Central memory CD4-positive, alpha-beta T cell (primary cell): ENCODE measurements at regions not wholly inside any gene's neighbourhood (a gene's known extent, or its start where the extent isn't known, plus 50 kb on each side); places are given as distances from the start of the nearest gene placed in this dataset.

Experiments used
- DNase-seq: peaks from one replicate; pipeline ENCODE4 v3.0.0; 2022

- DNase-seq: no peak
These were observed 159.9 kb upstream of the RUNX1 start for GRCh38 chr21:35208810-35209517.

GRCh38 chr21:35208104-35208503 lies 159.0 kb upstream of the RUNX1 start:
- DNase-seq: no peak

- no peak for DNase-seq
These were observed 158.2 kb upstream of the RUNX1 start for GRCh38 chr21:35207322-35207721.

GRCh38 chr21:35206141-35207125 lies 157.3 kb upstream of the RUNX1 start:
- DNase-seq: no peak

- no peak for DNase-seq
These were observed 155.9 kb upstream of the RUNX1 start for GRCh38 chr21:35204850-35205541.

- no peak for DNase-seq
These were observed 155.0 kb upstream of the RUNX1 start for GRCh38 chr21:35204125-35204524.

GRCh38 chr21:35203093-35203977 lies 154.2 kb upstream of the RUNX1 start:
- no peak for DNase-seq

- DNase-seq: no peak
These were observed 153.3 kb upstream of the RUNX1 start for GRCh38 chr21:35202431-35202830.

GRCh38 chr21:35201799-35202198 lies 152.7 kb upstream of the RUNX1 start:
- DNase-seq: no peak

- no peak for DNase-seq
These were observed 152.2 kb upstream of the RUNX1 start for GRCh38 chr21:35201288-35201687.

- DNase-seq: no peak
These were observed 150.6 kb upstream of the RUNX1 start for GRCh38 chr21:35199733-35200015.

GRCh38 chr21:35198982-35199732 lies 150.1 kb upstream of the RUNX1 start:
- no peak for DNase-seq

- no peak for DNase-seq
These were observed 149.5 kb upstream of the RUNX1 start for GRCh38 chr21:35198565-35198964.

- no peak for DNase-seq
These were observed 148.9 kb upstream of the RUNX1 start for GRCh38 chr21:35197992-35198431.

GRCh38 chr21:35197191-35197590 lies 148.1 kb upstream of the RUNX1 start:
- DNase-seq: no peak

GRCh38 chr21:35196128-35196527 lies 147.0 kb upstream of the RUNX1 start:
- no peak for DNase-seq

- no peak for DNase-seq
These were observed 146.1 kb upstream of the RUNX1 start for GRCh38 chr21:35195232-35195631.

GRCh38 chr21:35191754-35192153 lies 142.7 kb upstream of the RUNX1 start:
- DNase-seq: no peak

- DNase-seq: no peak
These were observed 142.0 kb upstream of the RUNX1 start for GRCh38 chr21:35191128-35191527.

- no peak for DNase-seq
These were observed 141.1 kb upstream of the RUNX1 start for GRCh38 chr21:35190201-35190701.

- DNase-seq: no peak
These were observed 140.2 kb upstream of the RUNX1 start for GRCh38 chr21:35189077-35189863.
